Lung microvascular endothelial cell (primary cell): ENCODE measurements at regions not wholly inside any gene's neighbourhood (a gene's known extent, or its start where the extent isn't known, plus 50 kb on each side); places are given as distances from the start of the nearest gene placed in this dataset.

ENCODE experiments used
- DNase-seq, 2 donors: peaks; one replicate each; pipeline versions ENCODE4 v3.0.0 to v3.0.0-alpha.2; 2010; ENCODE audit warnings: low read depth in 2 of 2

DNA sequence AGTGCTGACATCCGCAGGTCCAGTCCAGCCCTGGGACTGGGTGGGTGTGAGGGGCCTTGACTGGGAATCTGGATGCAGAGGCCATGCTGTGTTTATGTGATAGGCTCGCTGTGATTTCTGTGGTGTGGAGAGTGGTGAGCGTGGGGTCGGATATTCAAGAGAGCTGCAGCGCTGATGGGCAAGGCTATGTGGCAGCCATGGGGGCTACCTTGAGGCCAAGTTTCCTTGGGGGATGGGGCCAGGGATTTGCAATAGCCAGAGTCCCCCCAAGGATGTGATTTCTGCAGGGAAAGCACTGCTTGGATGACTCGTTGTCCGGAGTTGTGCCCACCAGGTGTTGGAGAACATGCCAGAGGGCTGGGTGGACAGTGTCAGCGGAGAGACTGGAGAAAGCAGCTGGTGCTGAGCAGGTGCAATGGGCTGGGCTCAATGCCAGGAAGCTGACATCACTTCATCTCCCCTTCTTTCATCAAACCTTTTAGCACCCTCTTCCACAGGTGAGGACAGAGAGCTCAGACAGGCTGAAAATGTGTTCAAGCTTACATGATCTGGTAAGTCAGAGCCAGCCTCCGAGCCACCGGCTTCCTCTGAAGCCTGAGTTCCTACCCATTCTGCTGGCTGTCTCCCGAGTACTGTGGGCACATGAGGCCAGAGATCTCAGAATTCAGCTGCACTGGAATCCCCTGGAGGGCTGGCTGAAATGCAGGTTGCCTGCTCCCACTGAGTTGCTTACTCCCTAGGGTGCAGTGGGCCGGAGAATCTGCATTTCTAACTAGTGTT, 132.9 kb downstream of the RHOU start:
- no peak for DNase-seq

- DNase-seq = no peak
Observed at GRCh38 chr1:228868731-228869024, 133.4 kb downstream of the RHOU start.

DNA sequence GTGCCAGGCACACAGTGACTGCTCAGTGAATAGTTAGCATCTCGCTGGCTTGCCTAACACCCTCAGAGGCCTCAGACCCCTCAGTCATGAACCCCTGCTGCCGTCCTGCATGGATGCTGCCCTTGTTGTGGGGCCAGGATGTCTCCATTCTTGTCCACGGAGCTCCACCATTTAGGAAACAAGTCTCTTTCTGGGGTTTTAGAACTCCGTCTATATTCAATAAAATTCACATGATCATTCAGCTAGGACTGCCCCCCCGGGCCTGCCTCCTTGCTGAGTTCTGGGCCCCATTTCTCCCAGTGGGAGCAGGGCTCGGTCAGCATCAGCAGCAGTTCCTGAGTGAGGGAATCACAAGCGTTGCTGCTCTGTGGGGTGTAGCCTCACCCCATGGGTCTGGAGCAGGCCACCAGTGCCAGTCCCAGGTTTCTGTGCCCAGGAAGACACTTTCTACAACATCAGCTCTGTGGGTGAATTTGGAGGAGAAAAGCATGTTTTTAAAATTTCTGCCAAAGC, 134.1 kb downstream of the RHOU start:
- DNase-seq = no peak

GRCh38 chr1:228870041-228870713, 134.9 kb downstream of the RHOU start:
- no peak for DNase-seq

DNA sequence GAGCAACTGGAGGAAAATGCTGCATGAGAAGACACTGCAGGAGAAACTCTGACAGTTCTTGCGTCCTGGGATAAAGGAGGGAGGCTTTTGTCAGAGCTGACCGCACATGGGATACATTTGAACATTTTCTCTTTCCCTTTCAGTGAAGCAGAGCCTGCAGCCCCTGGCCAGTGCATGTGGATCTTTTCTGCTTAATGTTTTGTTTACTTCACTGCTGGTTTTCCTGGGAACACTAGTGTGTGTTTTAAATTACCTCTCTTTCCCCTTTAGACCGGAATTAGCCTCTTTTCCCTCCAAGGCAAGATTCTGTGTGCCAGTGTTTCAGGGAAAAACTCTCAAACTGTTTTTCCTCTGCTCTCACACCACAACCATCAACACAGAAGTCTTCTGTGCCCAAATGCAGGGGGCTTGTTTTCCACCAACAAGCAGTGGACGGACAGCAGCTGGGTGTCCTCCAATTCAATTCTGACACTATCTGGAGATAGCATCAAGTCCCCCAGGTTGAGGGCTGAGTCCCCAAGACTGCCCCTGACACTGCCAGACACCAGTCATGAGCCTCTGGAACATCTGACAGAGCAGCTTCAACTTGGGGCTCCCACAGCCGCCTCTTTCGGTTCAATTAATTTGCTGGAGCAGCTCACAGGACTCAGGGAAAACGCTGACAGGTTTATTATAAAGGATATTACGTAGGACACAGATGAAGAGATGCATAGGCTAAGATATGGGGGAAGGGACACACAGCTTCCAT, 136.2 kb downstream of the RHOU start:
- peak in 1 of 2 donors; percentile 24 for DNase-seq

DNA sequence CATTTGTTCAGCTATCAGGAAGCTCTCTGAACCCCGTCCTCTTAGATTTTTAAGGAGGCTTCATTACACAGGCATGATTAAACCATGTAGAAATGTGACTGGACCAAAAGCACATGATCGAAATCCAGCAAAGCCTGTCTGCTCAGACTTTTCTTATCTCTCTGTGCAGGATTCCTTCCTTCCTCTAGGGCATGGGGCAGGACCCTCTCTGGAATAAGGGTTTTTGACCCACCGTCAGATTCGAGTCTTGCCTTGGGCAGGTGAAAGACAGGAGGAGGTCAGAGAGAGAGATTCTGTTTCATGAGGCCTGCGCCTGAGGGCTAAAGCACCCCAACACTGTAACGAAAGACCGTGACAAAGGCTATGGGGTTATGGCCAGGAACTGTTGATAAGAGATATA, 136.8 kb downstream of the RHOU start:
- DNase-seq = no peak

DNA sequence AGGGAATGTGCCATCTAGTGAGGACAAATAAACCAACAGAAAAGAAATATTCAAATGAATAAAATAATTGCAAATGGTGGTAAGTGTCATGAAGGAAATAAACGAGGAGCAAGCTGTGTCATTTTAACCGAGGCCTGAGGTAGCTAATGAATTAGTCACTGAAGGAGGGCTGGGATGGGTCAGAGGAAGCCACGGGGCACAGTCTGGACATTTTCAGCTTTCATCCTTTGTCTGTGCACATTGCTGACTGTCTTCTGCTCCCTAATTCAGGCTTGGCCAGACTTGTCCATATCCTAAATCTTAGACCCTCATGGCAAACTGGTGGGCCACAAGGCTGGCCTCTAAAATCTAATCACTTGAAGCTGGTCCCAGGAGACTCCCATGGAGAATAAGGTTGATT, 138.4 kb downstream of the RHOU start:
- no peak for DNase-seq

- DNase-seq = no peak
Observed at GRCh38 chr1:228875741-228876140, 140.5 kb downstream of the RHOU start.

GRCh38 chr1:228876187-228876586, 140.9 kb downstream of the RHOU start:
- no peak for DNase-seq

- DNase-seq = no peak
Observed at GRCh38 chr1:228879164-228879563, 143.9 kb downstream of the RHOU start.

DNA sequence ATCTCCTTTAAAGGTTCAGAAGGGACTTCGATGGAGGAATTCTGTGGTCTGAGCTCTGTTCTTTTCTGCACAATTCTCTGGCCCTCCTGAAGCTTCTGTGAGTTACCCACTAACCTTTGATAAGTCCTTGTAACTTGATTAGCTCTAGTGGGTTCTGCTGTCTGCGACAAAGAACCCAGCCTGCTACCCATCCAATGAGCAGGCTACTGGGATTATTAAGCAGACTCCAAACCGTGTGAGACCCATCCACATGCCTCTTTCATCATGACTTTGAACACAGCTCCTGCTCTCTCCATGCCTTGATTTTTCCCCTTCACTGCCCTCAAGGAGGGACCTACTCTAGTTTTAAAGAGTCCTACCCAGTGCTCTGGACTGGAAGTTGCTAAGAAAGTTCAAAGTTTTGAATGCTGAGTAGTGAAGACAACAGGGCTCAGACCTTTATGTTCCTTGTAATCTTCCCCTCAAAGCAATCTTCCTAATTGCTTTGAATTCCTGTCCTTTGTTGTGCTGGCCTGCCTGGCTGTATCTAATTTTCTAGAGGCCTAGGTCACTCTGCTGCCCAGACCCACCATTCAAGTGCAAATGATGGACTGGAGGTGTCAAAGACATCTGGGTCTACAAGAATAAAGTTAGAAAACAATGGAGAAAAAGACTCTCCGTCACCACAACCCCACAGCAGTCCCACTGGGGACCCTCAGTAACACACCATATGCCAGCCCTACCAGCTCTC, 146.9 kb downstream of the RHOU start:
- DNase-seq = no peak

- no peak for DNase-seq
Observed at GRCh38 chr1:228882771-228883450, 147.6 kb downstream of the RHOU start.

- no peak for DNase-seq
Observed at GRCh38 chr1:228883535-228883934, 148.3 kb downstream of the RHOU start.

DNA sequence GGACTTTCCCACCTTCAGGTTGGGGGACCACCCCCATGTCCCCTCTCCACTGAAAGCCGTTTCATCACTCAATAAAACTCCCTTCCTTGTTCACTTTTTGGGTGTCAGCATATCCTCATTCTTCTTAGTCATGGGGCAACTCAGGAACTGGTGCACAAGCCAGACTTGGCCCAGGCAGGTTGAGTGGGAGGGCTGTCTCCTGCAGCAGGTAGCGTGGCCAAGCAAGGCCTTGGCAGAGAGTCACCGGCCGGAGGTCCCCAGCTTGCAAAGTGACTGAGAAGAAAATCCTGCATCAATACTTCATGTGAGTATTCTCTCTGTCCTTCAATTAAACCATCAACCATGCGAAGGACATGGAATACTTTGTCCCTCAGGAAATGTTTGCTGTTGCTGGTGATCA, 148.9 kb downstream of the RHOU start:
- DNase-seq = no peak

DNA sequence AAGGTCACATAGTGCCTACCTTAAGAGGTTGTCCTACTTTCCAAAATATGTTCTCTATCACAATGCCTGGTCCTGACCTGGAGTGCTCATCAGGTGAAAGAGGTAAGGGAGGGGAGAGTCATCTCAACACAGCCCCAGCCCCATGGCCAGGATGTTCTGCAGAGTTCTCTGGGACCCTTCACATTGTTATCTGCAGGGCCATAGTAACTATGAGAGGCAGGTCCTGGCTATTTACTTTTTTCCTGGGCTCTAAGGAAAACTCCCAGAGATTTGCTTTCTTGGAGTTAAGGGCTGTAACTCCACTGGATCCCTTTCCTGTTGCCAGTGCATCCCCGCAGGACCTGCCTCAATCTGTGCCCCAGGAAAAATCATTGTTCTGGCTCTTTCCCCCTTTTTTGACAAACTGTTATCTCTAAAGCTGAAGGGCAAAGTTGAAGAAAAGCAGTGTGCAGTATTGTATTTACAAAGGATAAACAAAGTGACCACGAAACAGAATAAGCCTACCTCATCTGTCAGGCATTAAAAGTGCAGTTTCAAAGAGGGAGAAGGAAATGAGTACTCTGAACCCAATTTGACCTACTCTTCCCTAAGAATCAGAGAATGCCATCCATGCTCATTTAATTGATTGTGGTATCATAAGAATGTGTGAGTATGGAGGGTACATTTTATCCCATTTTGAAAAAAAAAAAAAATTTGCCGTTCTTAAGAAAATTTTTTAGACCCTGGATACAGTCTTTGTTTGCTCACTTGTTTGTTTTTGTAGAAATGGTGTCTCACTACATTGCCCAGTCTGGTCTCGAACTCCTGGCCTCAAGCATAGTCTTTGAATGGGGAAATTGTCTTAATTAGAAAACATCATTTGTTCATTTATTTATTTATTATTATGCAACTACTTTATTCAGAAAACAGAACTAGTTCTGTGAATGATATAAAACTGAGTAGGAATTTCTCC, 149.6 kb downstream of the RHOU start:
- DNase-seq = no peak

DNA sequence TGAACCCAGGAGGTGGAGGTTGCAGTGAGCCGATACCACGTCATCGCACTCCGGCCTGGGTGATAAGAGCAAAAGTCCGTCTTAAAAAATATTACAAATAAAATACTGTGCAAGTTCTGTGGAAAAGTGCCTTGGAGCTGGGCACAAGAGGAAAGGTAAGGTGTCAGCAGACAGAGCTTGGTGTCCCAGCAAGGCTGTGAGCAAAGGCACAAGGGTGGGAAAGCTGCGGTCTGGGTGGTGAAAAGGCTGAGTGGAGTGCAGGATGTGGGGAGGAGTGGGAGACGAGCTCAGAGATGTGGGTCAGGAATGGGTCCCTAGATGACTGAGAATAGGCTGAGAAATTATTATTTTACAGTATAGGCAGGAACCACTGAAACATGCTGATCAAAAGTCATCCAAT, 150.6 kb downstream of the RHOU start:
- no peak for DNase-seq

DNA sequence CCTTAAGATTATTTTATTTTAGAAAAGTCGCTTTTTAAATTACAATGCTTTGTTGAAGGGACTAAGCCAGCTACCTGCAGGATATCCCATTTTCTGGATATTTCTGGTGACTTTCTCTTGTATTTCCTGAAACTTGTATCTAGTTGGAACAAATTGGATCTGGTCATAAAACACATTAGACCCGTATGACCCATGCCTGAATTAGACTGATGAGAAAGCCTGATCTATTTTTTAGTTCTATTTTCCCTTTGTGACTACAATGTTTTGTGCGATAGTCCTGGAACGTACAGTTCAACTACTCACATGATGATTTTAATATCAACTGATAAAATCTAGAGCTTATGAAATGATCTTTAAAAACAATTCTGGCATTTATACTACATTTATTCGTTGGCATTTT, 151.8 kb downstream of the RHOU start:
- peak in 1 of 2 donors; percentile 89 for DNase-seq

DNA sequence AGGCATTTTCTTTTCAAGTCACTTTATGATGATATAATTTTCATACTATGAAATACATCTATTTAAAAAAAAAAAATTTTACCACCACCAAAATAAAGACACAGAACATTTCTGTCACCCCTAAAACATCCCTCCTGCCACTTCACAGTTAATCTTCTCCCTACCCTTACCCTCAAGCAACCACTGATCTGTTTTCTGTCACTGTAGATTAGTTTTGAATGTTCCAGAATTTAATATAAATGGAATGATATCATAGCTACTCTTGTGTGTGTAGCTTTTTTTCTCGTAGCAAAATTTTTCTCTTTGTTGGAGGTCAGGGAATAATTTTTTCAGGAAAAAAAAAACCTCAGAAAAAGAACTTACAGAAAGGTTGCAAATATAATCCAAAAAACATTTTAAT, 152.7 kb downstream of the RHOU start:
- no peak for DNase-seq

GRCh38 chr1:228889289-228889688, 154.0 kb downstream of the RHOU start:
- DNase-seq = no peak
